HFF-Myc (cell line): ENCODE measurements at regions not wholly inside any gene's neighbourhood (a gene's known extent, or its start where the extent isn't known, plus 50 kb on each side); places are given as distances from the start of the nearest gene placed in this dataset.

Experiments
- DNase-seq: peaks from one replicate; pipeline ENCODE4 v3.0.0-alpha.2; 2011; ENCODE audit warnings: low read depth; ENCODE audit errors: extremely low read depth
- H3K4me3 ChIP-seq: replicated peaks from 2 replicates; pipeline ENCODE4 v1.5.1; 2011; ENCODE audit warnings: low read depth, mild to moderate bottlenecking, control low read depth, low read length
- CTCF ChIP-seq: IDR thresholded peaks from 2 replicates; pipeline ENCODE4 v1.5.1; 2012; ENCODE audit warnings: mild to moderate bottlenecking, low read depth, low read length, control low read depth; ENCODE audit errors: missing control alignments

- DNase-seq = no peak
- no peak for TF ChIP-seq CTCF
Measured at GRCh38 chr6:44771647-44772415, 384.3 kb downstream of the CDC5L start.

GRCh38 chr6:44772838-44773237 lies 385.3 kb downstream of the CDC5L start:
- DNase-seq = no peak
- TF ChIP-seq CTCF = no peak
- no peak overlapping the region for H3K4me3 ChIP-seq

More at GRCh38 chr6:44771647-44772415, 384.3 kb downstream of the CDC5L start:
- H3K4me3 ChIP-seq = no peak overlapping the region

GRCh38 chr6:44775121-44775520 lies 387.6 kb downstream of the CDC5L start:
- H3K4me3 ChIP-seq = no peak overlapping the region
- no peak for TF ChIP-seq CTCF
- DNase-seq = no peak

GRCh38 chr6:44776344-44776743 lies 388.8 kb downstream of the CDC5L start:
- no peak for TF ChIP-seq CTCF
- DNase-seq = no peak
- no peak overlapping the region for H3K4me3 ChIP-seq

- TF ChIP-seq CTCF = no peak
- no peak for DNase-seq
- H3K4me3 ChIP-seq = no peak overlapping the region
Measured at GRCh38 chr6:44778513-44778912, 391.0 kb downstream of the CDC5L start.
